ENCODE measurements at regions not wholly inside any gene's neighbourhood (a gene's known extent, or its start where the extent isn't known, plus 50 kb on each side); places are given as distances from the start of the nearest gene placed in this dataset.

DNA sequence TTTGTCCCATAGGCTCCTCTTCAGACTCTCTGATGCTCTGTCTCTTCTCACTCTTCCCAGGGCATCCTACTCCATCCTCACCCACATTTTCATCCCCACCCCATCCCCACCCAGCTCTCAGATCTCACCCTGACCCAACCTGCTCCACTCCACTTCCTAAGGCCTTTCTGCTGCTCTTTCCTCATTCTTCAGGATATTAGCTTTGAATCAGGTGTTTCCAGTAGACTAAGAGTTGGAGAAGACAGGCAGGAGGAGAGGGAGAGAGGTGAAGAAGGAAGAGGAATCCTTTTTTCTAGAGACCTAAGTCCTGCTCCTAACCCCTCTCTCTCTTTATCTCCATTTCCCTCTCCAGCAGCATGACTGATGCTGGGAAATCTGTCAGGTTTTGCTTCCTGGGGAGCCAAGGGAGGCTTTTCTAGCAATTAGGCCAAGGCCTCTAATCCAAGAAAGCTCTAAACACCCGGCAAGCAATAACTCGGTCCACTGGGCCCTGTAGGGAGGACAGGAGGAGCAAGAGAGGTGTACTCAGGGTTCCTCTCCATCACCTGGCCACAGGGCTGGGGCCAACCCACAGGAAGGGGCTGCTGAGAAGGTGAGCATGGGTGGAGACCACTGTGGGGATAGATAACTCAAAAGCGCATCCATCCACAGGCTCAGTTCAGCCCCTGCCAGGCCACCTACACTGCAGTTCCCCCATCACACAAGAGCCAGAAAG, 133.3 kb downstream of the TMEM132E start:
- Histone ChIP-seq H3K27me3 (no peaks in the 10 kb centered on the region), H3K4me3 (no peak overlapping the region), H3K27ac (no peak overlapping the region), H3K36me3 (no peaks in the 10 kb centered on the region), H3K4me1 (no peaks in the 10 kb centered on the region), H3K9me3 (no peaks in the 10 kb centered on the region)
- no peak for DNase-seq (ENCODE audit: low spot score in 2 of 2)
- TF ChIP-seq EP300 (IDR thresholded peaks at IDR 0.05) (no peak), POLR2A (IDR thresholded peaks at IDR 0.05) (no peak)
- TF ChIP-seq, protein P1, sequence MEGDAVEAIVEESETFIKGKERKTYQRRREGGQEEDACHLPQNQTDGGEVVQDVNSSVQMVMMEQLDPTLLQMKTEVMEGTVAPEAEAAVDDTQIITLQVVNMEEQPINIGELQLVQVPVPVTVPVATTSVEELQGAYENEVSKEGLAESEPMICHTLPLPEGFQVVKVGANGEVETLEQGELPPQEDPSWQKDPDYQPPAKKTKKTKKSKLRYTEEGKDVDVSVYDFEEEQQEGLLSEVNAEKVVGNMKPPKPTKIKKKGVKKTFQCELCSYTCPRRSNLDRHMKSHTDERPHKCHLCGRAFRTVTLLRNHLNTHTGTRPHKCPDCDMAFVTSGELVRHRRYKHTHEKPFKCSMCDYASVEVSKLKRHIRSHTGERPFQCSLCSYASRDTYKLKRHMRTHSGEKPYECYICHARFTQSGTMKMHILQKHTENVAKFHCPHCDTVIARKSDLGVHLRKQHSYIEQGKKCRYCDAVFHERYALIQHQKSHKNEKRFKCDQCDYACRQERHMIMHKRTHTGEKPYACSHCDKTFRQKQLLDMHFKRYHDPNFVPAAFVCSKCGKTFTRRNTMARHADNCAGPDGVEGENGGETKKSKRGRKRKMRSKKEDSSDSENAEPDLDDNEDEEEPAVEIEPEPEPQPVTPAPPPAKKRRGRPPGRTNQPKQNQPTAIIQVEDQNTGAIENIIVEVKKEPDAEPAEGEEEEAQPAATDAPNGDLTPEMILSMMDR (IDR thresholded peaks at IDR 0.05), result no peak
- 75 to 76% methylated on average over 3 of the region's 3 CpGs for WGBS, 2 donors

DNA sequence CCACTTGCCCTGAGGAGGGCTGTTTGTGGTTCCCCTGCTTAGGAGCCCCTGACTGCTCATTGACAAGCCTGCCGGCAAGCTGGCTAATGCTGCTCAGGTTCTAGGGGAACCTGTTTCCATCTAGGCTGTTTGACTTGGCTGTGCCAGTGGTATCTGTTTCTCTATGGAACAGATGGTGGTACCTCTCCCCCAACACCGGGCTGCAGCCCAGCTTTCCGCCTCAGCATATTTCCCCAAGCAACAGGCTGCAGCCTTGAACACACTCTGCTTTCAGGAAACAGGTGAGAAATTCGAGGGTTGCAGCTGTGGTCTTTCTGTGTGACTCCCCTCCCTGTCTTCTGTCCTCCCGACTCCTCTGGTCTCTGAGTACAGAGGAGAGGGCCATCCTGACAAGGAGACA, 132.3 kb downstream of the TMEM132E start:
- no peak overlapping the region for H3K27ac ChIP-seq
- no peaks in the 10 kb centered on the region for H3K36me3 ChIP-seq
- H3K4me1 ChIP-seq, result no peaks in the 10 kb centered on the region
- no peaks in the 10 kb centered on the region for H3K9me3 ChIP-seq
- 50 to 62% methylated on average over 5 of the region's 5 CpGs for WGBS, 2 donors
- no peak for TF ChIP-seq POLR2A (IDR thresholded peaks at IDR 0.05)
- no peak for TF ChIP-seq EP300 (IDR thresholded peaks at IDR 0.05)
- TF ChIP-seq, protein P1 (IDR thresholded peaks at IDR 0.05), result no peak
- no peak for DNase-seq (ENCODE audit: low spot score in 2 of 2)
- no peak overlapping the region for H3K4me3 ChIP-seq
- H3K27me3 ChIP-seq, result no peaks in the 10 kb centered on the region

DNA sequence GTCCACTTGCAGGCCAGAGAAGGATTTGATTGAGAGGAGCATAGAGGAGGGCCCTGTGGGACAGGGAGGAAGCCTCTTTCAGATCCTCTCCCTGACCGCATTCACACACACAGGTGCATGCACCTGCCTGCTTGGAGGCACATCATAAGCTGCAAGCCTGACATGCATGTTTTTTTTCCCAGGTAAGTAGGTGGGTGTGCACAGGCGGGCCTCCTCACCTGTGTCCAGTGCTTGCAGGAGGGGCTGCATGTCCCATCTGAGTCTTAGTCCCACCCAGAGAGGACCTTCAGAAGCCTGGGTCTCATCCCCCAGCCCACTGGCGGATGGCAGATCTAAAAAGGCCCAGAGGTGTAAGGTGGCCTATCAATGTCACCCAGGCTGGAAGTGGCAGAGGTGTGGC, 130.8 kb downstream of the TMEM132E start:
- DNase-seq (ENCODE audit: low spot score in 2 of 2), result no peak
- H3K36me3 ChIP-seq, result no peaks in the 10 kb centered on the region
- no peaks in the 10 kb centered on the region for H3K9me3 ChIP-seq
- WGBS, 2 donors, result 80 to 83% methylated on average over 2 to 3 of the region's 3 CpGs
- no peaks in the 10 kb centered on the region for H3K27me3 ChIP-seq
- no peak overlapping the region for H3K27ac ChIP-seq
- no peaks in the 10 kb centered on the region for H3K4me1 ChIP-seq
- no peak overlapping the region for H3K4me3 ChIP-seq
- TF ChIP-seq, protein P1 (IDR thresholded peaks at IDR 0.05), result no peak
- TF ChIP-seq POLR2A (IDR thresholded peaks at IDR 0.05) (no peak), EP300 (IDR thresholded peaks at IDR 0.05) (no peak)

DNA sequence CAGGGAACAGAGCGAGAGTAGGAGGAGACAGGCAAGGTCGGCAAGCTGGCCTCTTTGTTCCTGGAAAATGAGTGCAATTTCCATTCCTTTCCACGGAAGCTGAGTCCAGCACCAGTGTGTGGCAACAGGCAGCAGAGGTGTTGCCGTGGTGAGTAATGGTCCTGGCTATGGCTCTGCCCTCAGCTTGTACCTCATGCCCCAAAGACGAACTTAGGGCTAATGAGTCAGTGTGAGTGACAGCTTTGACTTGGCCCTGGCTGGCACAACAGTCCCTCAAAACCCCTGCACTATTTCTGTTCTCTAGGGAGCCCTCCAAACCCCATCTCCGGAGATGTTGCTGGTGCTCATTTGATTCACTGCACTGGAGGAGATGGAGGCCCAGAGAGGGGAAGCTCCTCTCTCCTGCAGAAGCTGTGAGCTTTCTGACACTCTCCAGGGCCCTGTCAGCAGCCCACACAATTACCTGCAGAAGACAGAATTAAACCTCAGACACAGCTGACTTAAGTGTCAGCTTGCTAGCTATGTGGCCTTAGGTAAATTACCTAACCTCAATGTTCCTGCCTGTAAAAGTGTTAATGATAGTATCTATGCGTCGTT, 129.9 kb downstream of the TMEM132E start:
- Histone ChIP-seq H3K4me1 (no peaks in the 10 kb centered on the region), H3K36me3 (no peaks in the 10 kb centered on the region), H3K9me3 (no peaks in the 10 kb centered on the region), H3K27ac (no peak overlapping the region), H3K4me3 (no peak overlapping the region), H3K27me3 (no peaks in the 10 kb centered on the region)
- DNase-seq (ENCODE audit: low spot score in 2 of 2), result no peak
- WGBS, 2 donors, result 40 to 55% methylated on average over 8 of the region's 8 CpGs
- TF ChIP-seq POLR2A (IDR thresholded peaks at IDR 0.05), result no peak
- no peak for TF ChIP-seq EP300 (IDR thresholded peaks at IDR 0.05)
- TF ChIP-seq, protein P1 (IDR thresholded peaks at IDR 0.05), result no peak

DNA sequence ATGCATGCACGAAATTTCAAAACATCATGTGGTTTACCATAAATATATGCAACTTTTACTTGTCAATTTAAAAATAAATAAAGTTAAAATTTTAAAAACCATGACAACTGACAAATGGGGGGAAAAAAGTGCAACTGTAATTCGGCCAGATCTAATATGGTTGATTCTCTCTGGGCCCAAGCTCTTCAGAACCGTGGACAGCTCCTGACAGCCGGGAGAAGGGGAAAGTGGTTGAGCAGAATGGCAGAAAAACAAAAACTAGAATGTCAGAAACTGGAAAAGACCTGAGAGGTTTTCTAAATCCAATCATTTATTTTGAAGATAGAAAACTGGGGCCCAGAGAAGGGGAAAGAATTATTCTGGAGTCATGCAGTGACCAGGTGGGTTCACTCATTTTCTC, 126.6 kb downstream of the TMEM132E start:
- Histone ChIP-seq H3K27ac (no peak overlapping the region), H3K4me3 (no peak overlapping the region), H3K9me3 (no peaks in the 10 kb centered on the region), H3K27me3 (no peaks in the 10 kb centered on the region), H3K36me3 (no peaks in the 10 kb centered on the region), H3K4me1 (no peaks in the 10 kb centered on the region)
- WGBS, 2 donors, result 5 to 7% methylated on average over 4 of the region's 4 CpGs
- TF ChIP-seq EP300 (IDR thresholded peaks at IDR 0.05), result no peak
- no peak for TF ChIP-seq POLR2A (IDR thresholded peaks at IDR 0.05)
- TF ChIP-seq, protein P1 (IDR thresholded peaks at IDR 0.05), result no peak
- no peak for DNase-seq (ENCODE audit: low spot score in 2 of 2)

Data from tibial nerve (tissue), 4 donors.